Gastroesophageal sphincter (tissue), 4 donors: ENCODE measurements at regions not wholly inside any gene's neighbourhood (a gene's known extent, or its start where the extent isn't known, plus 50 kb on each side); places are given as distances from the start of the nearest gene placed in this dataset.
"Not testable (repeated sequence)": the region's sequence is repeated elsewhere in the genome, so short reads cannot be mapped to it uniquely, and the experiment has no call there.

ENCODE experiments used
- ATAC-seq: fragments of 150-250 bp; one replicate; pipeline ENCODE4 v1.9.1; 2016; ENCODE audit warnings: mild to moderate bottlenecking, moderate library complexity
- H3K27ac ChIP-seq, 4 donors: fragments of 200-600 bp; sonication (generic) in 3 of 4; 1 replicate in 3 of 4; 2 replicates in 1 of 4; pipeline ENCODE4 v1.5.1; 2016 to 2019
- H3K27me3 ChIP-seq: fragments of 200-600 bp; sonication (generic); one replicate; pipeline ENCODE4 v1.5.1; 2019
- H3K36me3 ChIP-seq, 2 donors: fragments of 200-600 bp; sonication (generic); one replicate each; pipeline ENCODE4 v1.5.1; 2019; ENCODE audit warnings: control low read depth in 1 of 2
- H3K4me1 ChIP-seq, 3 donors: fragments of 200-600 bp; sonication (generic); 1 replicate in 2 of 3; 2 replicates in 1 of 3; pipeline ENCODE4 v1.5.1; 2016 to 2019; ENCODE audit warnings: control low read depth in 2 of 3
- H3K4me3 ChIP-seq, 2 donors: fragments of 200-600 bp; sonication (generic); one replicate each; pipeline ENCODE4 v1.5.1; 2019; ENCODE audit warnings: mild to moderate bottlenecking in 1 of 2, moderate library complexity in 1 of 2
- H3K9me3 ChIP-seq, 3 donors: fragments of 200-600 bp; sonication (generic); one replicate each; pipeline ENCODE4 v1.5.1; 2017 to 2019; ENCODE audit warnings: control low read depth in 2 of 3
- EP300 ChIP-seq: sonication (generic); formaldehyde crosslinking; IDR thresholded peaks from one replicate; pipeline ENCODE4 v1.6.1; 2017; ENCODE audit warnings: antibody characterized with exemption, mild to moderate bottlenecking
- POLR2A ChIP-seq, 2 donors: fragments of 450-650 bp; IDR thresholded peaks; one replicate each; pipeline ENCODE4 v1.6.1; 2017; ENCODE audit warnings: antibody characterized with exemption in 2 of 2, mild to moderate bottlenecking in 2 of 2, moderate library complexity in 1 of 2
- POLR2AphosphoS5 ChIP-seq: sonication (generic); formaldehyde crosslinking; IDR thresholded peaks from one replicate; pipeline ENCODE4 v1.6.1; 2017; ENCODE audit warnings: antibody characterized with exemption
- WGBS, 2 donors: methylation state at CpG; one replicate each; pipeline ENCODE4 v1.1.5; 2018; ENCODE audit warnings: low coverage in 1 of 2; 5-methylcytosine and 5-hydroxymethylcytosine counted together
- TF ChIP-seq, protein P1 (sequence below), 4 experiments: fragments of 200-600 bp in 2 of 4; fragments of 450-650 bp in 2 of 4; sonication (generic) in 1 of 4; IDR thresholded peaks; one replicate each; pipeline ENCODE4 v1.5.1; 2017 to 2019; ENCODE audit warnings: antibody characterized with exemption in 4 of 4, mild to moderate bottlenecking in 2 of 4, moderate library complexity in 2 of 4

GRCh38 chr12:33533527-33533926 lies 93.9 kb upstream of the SYT10 start:
- no peak for ATAC-seq
- no peak overlapping the region for H3K27ac ChIP-seq
- H3K36me3 ChIP-seq = no peaks in the 10 kb centered on the region
- no peak overlapping the region for H3K4me3 ChIP-seq
- H3K9me3 ChIP-seq = no peaks in the 10 kb centered on the region
- no peaks in the 10 kb centered on the region for H3K4me1 ChIP-seq
- WGBS, 2 donors = 100% methylated on average over 1 of the region's 1 CpG; no CpG with 5 or more reads in 1 of the 2 donors
- TF ChIP-seq POLR2AphosphoS5 (no peak), EP300 (no peak), POLR2A (IDR thresholded peaks at IDR 0.05) (no peak)
- TF ChIP-seq, protein P1, sequence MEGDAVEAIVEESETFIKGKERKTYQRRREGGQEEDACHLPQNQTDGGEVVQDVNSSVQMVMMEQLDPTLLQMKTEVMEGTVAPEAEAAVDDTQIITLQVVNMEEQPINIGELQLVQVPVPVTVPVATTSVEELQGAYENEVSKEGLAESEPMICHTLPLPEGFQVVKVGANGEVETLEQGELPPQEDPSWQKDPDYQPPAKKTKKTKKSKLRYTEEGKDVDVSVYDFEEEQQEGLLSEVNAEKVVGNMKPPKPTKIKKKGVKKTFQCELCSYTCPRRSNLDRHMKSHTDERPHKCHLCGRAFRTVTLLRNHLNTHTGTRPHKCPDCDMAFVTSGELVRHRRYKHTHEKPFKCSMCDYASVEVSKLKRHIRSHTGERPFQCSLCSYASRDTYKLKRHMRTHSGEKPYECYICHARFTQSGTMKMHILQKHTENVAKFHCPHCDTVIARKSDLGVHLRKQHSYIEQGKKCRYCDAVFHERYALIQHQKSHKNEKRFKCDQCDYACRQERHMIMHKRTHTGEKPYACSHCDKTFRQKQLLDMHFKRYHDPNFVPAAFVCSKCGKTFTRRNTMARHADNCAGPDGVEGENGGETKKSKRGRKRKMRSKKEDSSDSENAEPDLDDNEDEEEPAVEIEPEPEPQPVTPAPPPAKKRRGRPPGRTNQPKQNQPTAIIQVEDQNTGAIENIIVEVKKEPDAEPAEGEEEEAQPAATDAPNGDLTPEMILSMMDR (IDR thresholded peaks at IDR 0.05) = no peak
- no peaks in the 10 kb centered on the region for H3K27me3 ChIP-seq

DNA sequence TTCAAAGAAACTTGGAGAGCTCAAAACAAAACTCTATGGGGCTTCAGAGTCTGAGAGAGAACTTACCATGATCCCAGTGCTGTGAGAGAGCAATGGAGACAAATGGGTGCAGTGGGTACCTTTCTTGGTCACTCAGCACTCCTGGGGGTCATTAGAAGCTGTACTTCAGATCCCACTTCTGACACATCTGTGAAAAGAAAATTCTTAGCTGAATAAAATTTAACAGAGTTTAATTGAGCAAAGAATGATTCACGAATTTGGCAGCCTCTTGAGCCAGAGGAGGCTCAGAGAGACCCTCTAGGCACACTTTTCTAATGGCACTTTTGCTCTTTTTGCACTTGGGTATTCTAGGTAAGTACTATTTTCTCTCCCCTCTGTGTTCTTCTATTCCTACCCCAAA lies 96.8 kb upstream of the SYT10 start:
- WGBS, 2 donors = 42 to 67% methylated on average over 1 of the region's 1 CpG
- H3K9me3 ChIP-seq = peaks cover 0 to under 1% (median 0%) of the 10 kb centered on the region in 3 donors
- H3K4me1 ChIP-seq = no peaks in the 10 kb centered on the region
- H3K36me3 ChIP-seq = no peaks in the 10 kb centered on the region
- H3K27me3 ChIP-seq = no peaks in the 10 kb centered on the region
- H3K27ac ChIP-seq = no peak overlapping the region
- TF ChIP-seq POLR2A (IDR thresholded peaks at IDR 0.05) (no peak), POLR2AphosphoS5 (no peak), EP300 (no peak)
- TF ChIP-seq, protein P1 (IDR thresholded peaks at IDR 0.05) = no peak
- no peak overlapping the region for H3K4me3 ChIP-seq
- no peak for ATAC-seq

- 75% methylated on average over 3 of the region's 3 CpGs; no CpG with 5 or more reads in 1 of the 2 donors for WGBS, 2 donors
- TF ChIP-seq POLR2AphosphoS5 (no peak), POLR2A (IDR thresholded peaks at IDR 0.05) (no peak), EP300 (no peak)
- TF ChIP-seq, protein P1 (IDR thresholded peaks at IDR 0.05) = no peak
- H3K4me1 ChIP-seq = no peaks in the 10 kb centered on the region
- no peaks in the 10 kb centered on the region for H3K27me3 ChIP-seq
- ATAC-seq = no peak
- H3K36me3 ChIP-seq = no peaks in the 10 kb centered on the region
- H3K27ac ChIP-seq = no peak overlapping the region
- H3K4me3 ChIP-seq = no peak overlapping the region
- peaks cover 0 to 13% (median 0%) of the 10 kb centered on the region in 3 donors for H3K9me3 ChIP-seq
These were observed 106.4 kb upstream of the SYT10 start for GRCh38 chr12:33546004-33546403.

- WGBS, 2 donors = 83 to 87% methylated on average over 3 of the region's 3 CpGs
These were observed 107.5 kb upstream of the SYT10 start for GRCh38 chr12:33547084-33547483.

GRCh38 chr12:33550214-33550613 lies 110.6 kb upstream of the SYT10 start:
- not testable (repeated sequence) for H3K27ac ChIP-seq, H3K27me3 ChIP-seq, H3K4me3 ChIP-seq, H3K4me1 ChIP-seq, H3K9me3 ChIP-seq, ATAC-seq, H3K36me3 ChIP-seq

More at GRCh38 chr12:33547084-33547483, 107.5 kb upstream of the SYT10 start:
- Histone ChIP-seq H3K4me3 (no peak overlapping the region), H3K9me3 (peaks cover 0 to 6% (median 0%) of the 10 kb centered on the region in 3 donors), H3K36me3 (no peaks in the 10 kb centered on the region), H3K27me3 (no peaks in the 10 kb centered on the region), H3K4me1 (no peaks in the 10 kb centered on the region), H3K27ac (no peak overlapping the region)
- ATAC-seq = no peak
- TF ChIP-seq POLR2A (IDR thresholded peaks at IDR 0.05) = no peak
- no peak for TF ChIP-seq EP300
- TF ChIP-seq POLR2AphosphoS5 = no peak
- TF ChIP-seq, protein P1 (IDR thresholded peaks at IDR 0.05) = no peak
